NCI-H82 treated with DMSO at 0.1 percent for 48 hours (cell line): ENCODE measurements at regions not wholly inside any gene's neighbourhood (a gene's known extent, or its start where the extent isn't known, plus 50 kb on each side); places are given as distances from the start of the nearest gene placed in this dataset.
"Not testable (repeated sequence)": the region's sequence is repeated elsewhere in the genome, so short reads cannot be mapped to it uniquely, and the experiment has no call there.

Experiments
- DNase-seq: peaks from one replicate; lab custom pipeline; 2025; ENCODE audit not compliant: unreplicated experiment; lab: John Stamatoyannopoulos, UW

DNA sequence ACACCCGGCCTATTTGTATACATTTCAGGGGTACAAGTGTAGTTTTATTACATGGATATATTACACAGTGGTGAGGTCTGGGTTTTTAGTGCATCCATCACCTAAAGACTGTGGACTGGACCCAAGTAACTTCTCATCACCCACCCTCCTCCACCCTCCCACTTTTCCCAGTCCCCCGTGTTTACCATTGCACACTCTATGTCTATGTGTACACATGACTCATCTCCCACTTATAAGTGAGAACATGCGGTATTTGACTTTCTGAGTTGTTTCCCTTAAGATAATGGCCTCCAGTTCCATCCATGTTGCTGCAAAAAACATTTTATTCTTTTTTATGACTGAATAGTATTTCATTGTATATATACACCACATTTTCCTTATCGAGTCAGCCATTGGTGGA lies 98.9 kb upstream of the WAC start:
- DNase-seq, result no peak

DNA sequence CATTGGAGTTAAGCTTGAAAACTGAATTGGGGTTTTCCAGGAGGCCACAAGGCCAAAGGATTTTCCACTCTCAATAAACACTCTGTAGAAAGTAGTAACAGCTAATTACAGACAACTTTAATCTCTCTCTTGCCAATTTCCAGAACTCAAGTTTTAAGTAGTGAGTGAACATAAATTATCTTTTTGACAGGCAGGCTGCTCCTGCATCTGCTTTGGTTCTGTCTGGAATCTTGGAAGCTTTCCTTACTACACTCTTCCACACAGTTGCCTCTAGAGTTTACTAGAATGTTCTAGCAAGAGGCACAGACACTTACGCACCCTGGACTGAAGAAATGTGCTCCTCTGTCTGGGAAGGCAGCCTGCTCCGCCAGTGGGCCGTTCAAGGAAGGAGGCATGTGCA lies 90.5 kb upstream of the WAC start:
- DNase-seq, result no peak

DNA sequence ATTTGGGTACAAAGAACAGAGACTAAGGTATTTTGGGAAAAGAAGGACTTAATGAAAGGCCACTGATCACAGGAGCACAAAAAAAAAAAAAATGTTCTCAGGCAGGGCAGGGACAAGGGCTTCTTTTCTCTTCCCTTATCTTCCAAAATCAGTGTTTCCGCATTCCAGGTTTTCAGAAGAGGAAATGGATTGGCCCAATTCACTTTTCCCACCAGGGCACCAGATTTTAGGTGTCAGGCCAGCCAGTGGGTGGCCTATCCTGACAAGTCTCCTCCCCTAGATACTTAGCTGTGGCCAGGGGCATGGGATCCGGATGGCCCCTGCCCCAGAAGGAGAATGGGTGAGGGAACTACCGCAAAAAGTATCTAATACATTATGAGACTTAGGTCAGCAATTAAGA lies 88.9 kb upstream of the WAC start:
- no peak for DNase-seq

DNA sequence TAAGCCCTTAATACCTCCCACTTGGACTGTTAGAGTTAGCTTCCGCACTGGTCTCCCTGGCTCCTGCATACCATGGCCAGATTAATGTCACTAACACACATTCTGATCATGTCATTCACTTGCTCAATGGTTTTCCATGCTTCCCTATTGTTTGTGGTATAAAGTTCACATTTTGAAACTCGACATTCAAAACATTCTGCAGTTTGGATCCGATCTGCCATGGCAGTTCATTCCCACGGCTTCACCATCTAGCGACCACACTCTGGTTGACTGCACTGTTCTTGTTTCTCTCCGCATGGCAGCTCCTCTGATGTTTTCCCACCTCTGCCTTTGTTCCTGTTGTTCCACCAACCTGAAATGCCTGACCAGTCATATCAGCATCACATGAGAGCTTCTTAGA lies 87.4 kb upstream of the WAC start:
- no peak for DNase-seq

DNA sequence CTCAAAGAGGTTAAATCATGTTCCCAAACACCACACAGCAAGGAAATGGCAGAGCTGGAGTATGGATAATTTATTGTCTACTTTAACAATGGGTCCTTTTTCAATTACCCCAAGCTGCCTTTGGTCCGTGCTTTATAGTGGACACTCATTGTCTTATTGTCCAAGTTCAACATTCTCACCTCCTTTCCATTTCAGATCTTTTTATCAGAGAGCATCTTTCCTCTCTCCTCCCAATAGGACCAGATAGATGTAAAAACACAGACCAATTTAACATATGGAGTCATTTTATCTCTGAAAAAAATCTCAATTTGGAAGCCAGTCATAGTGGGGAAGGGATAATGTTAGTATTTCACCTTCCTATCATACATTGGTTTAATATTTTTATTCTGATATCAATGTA lies 83.5 kb upstream of the WAC start:
- DNase-seq, result no peak

DNA sequence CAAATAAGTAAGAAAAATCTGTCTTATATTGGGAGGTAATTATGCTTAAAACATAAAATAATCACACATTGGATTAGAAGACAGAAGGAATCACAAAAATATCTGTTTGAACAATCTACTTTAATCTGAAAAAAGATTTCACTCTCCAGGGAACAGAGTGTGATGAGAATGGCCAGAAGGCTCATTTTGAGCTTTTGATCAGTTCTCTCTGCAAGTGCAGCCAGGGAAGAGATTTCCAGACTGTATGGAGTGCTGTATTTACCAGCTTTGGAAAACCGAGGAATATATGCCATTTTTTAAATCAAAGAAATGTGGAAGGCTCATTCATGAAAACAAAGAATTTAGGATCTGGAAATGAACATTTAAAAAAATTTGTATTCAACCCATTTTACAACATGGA lies 83.0 kb upstream of the WAC start:
- no peak for DNase-seq

DNA sequence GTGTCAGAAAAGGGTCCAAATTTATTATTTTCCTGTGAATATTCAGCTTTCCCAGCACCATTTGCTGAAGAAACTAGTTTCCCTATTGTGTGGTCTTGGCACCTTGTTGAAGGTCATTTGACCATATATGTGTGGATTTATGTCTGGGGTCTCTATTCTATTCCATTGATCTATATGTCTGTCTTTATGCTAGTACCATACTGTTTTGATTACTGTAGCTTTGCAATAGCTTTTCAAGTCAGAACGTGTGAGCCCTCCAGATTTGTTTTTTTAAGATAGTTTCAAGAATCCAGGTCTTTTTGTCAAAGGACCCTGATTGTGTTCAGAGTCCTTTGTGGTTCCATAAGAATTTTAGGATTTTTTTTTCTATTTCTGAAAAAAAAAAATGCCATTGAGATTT lies 79.0 kb upstream of the WAC start:
- no peak for DNase-seq

DNA sequence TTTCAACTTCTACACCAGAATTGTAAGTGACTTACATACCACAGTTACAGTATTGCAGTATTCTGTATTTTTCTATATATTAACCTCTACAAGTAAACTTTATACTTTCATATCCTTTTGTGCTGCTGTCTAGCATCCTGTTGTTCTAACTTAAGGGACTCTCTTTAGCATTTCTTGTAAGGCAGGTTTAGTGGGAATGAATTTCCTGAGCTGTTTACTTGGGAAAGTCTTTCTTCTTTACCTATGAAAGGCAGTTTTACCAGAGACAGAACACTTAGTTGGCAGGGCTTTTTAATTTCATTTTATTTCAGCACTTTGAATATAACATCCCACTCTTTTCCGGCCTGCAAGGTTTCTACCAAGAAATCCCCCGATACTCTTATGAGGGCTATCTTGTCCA lies 75.8 kb upstream of the WAC start:
- DNase-seq, result no peak

DNA sequence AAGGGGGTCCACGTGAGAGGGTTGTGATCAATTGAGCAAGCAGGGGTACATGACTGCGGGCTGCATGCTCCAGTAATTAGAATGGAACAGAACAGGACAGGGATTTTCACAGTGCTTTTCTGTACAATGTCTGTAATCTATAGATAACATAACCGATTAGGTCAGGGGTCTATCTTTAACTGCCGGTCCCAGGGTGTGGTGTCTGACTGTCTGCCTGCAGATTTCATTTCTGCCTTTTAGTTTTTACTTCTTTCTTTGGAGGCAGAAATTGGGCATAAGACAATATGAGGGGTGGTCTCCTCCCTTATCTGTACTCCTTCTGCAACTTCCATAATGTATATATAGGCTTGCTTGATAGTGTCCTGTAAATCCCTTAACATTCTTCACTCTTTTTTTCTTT lies 75.0 kb upstream of the WAC start:
- DNase-seq, result not testable (repeated sequence)

DNA sequence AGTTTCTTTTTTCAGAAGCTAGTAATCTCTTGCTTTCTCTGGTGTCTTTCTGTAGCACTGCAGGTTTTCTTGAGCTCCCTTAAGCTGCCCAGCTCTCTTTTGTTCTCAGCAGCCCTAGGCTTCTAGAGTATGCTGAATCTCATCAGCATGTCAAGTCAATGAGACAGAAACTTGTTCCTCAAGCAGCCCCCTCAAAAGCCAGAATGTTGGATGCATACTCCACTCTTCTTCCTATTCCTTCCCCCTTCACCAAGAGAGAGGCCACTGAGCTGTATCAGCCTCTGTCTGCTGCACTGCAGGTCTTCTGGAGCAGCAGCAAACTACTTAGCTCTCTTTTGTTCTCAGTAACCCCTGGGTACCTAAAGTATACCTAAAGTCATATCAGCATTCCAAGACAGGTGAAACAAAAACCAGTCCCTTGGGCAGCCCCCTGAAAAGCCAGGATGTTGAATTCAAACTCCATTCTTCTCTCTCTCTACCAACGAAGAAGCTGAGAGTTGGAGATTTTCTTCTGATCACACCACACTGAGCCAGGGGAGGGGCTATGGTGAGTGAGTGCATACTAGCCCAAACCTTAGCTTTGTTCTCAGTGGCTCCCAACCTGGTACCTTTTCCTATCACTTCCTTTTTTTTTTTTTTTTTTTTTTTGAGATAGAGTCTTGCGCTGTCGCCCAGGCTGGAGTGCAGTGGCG lies 73.3 kb upstream of the WAC start:
- no peak for DNase-seq

DNA sequence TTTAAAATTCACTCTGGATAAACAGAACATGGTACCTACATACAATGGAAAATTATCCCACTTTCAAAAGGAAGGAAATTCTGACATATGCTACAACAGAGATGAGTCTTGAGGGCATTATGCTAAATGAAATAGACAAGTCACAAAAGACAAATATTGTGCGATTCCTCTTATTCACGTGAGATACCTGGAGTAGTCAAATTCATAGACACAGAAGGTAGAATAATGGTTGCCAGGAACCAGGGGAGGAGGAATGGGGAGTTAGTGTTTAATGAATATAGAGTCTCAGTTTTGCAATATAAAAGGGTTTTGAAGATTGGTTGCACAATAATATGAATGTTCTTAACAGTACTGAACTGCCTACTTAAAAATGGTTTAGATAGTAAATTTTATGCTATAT lies 69.8 kb upstream of the WAC start:
- DNase-seq, result no peak

DNA sequence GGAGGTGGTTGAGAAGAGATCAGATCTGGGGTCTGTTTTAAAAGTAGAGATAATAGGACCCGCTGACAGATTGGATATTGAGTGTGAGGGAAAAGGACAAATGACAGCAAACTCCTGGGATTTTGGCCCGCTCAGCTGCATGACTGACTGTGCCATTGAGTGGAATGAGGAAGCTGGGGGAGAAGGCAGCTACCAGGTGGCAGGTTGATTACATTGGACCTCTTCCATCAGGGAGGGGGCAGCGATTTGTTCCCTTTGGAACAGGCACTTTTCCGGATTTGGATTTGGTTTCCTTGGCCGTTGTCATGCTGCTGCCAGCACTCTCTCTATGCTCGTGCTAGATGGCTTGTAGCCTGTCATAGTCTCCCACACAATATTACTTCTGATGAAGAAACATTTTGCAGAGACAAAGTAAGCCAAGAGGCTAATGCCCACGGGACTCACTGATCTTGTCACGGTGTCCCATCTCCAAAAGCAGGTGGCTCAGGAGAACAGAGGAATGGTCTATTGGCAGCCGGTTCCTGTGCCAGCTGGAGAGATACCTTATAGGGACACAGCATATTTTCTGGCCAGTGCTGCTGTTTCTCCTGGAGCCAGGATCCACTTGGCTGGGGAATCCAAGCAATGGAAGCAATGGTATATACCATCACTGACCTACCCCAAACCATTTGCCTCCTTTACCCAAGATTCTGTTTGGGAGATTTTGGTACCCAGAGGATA lies 69.1 kb upstream of the WAC start:
- no peak for DNase-seq

DNA sequence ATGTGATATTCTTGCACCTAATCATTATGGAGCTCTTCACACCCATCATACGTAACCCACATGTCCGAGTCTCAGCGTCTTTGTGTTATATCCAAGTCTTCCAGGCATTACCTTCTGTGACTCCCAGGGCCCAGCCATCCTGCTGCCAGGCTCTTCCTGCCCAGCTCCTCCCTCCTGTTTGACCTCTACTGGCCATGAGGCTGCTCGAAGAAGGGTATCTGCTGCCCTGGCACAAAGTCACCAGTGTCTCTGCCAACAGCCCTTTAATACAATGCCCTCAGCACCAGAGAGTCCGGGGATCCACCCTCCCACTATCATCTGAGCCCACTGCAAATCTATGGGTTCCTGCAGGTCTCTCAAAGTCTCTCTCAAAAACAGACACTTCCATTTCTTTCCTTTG lies 65.3 kb upstream of the WAC start:
- DNase-seq, result no peak

DNA sequence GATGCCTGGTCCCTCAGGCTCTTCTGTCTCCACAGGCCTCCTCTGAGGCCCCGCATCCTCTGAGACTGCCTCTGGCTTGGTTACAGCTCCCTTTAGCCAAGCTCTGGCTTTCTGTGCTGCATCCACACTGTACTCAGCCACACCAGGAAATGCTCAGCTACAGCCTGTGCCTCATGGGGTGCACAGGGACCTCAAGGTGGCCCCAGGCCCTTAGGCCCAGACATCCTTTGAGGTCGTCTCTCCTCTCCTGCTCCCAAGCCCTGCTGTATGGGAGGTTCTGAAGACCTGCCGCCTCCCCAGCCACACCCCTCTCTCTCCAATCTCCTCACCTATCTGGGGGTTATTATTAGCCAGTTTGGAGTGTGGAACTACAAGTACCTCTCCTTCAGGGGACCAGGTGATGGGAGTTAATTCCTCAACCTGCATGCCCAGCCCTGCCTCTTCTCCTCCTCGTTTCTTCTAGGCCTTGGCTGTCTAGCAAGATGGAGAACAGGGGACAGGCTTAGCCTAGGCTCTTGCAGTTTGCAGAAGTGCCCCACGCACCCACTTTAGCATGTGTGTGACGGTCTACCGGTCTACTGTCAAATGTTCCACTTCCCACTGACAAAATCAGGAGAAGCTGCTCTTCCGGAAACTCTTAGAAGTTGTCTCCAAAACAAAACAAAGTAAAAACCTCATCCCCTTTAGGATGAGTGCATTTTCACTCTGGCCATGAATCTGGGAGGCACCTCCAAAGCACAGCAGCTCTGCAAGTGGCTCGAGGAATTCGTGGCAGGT lies 64.0 kb upstream of the WAC start:
- no peak for DNase-seq

DNA sequence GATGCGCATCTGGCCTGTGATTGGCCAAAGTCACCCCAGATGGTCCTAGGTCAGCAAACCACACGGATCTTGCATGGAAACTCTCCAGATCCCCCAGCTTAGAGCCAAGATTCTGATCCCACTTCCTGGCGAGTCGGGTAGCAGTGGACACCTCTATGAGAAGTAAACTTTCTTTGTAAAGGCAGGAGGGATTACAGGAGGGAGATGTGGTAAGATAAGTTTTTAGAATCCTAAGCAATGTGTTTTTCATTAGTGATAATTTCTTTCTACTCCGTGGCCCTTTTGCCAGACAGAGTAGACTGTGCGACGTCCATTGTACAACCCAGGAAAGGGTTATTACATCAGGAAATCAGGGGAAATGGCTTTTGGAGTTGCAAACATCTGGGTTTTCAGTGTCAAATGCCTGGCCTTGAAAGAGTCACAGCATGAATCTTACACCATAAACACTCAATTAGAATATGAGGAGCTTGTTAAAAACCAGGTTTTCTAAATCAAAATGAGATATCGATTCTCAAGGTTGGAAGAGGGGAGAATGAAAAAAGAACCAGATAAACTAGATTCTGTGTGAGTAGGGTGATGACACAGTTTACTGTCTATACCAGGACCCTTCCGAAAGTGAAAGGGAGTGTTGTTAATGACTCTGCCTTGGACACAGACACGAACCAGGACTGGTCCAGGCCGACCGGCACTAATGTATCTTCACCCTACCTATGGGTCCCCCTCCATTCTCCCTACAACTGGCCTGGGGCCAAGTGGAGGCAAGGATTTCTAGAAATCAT lies 61.9 kb upstream of the WAC start:
- no peak for DNase-seq

DNA sequence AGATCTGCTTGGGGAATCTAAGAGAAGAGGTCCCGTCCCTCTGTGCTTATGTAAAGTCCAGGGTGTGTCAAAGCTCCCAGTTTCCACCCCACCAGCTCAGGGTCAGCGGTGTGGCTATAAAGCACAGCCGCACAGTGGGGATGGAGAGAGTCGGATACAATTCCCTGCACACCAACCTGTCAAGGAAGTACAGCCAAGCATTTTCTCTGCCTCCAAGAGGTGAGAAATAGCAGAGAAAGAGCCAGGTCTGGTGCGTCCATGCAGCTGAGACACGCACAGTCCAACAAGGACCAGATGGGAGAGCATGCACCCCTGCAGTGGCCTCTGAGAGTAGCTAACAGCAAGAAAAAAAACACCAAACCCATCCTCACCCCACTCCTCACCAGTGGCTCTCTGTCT lies 61.3 kb upstream of the WAC start:
- no peak for DNase-seq

DNA sequence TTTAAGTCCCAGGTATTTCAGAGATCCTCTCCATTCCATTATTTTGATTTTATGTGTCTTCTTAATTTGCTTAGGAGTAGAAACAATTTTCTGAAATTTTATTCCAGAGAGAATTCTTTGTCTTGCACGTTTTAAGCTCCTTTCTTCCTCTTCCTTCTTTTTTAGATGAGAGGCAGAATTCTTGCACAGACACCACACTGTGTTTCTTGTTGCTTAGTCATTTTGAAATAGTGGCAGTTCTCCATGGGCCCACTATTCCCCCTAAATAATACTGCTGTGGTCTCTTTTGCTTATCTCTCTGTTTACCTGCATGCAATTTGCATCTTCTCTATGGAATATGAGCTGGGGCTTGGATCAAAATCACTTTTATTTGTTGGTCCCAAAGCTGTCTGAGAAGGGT lies 54.3 kb upstream of the WAC start:
- no peak for DNase-seq

DNA sequence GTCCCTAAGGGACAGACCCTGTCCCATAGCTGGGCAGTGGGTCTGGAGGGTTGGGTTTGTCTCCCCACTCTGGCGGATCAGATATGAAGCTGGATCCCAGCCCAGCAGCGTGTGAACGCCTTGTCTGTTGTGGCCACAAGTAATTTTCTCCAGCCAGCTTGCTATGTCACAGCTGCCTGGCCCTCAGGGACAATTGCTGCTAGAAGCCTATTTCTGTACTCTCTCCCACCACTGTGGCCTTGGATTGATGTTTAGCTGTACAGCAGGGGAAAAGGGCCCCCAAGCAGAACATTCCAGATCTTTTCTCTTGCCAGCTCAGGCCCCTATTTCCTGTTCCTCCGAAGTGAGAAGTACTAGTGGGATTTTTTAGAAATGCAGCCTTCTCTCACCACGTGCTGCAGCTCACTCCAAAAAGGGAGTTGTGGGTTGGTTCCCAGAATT lies 53.5 kb upstream of the WAC start:
- DNase-seq, result no peak

DNA sequence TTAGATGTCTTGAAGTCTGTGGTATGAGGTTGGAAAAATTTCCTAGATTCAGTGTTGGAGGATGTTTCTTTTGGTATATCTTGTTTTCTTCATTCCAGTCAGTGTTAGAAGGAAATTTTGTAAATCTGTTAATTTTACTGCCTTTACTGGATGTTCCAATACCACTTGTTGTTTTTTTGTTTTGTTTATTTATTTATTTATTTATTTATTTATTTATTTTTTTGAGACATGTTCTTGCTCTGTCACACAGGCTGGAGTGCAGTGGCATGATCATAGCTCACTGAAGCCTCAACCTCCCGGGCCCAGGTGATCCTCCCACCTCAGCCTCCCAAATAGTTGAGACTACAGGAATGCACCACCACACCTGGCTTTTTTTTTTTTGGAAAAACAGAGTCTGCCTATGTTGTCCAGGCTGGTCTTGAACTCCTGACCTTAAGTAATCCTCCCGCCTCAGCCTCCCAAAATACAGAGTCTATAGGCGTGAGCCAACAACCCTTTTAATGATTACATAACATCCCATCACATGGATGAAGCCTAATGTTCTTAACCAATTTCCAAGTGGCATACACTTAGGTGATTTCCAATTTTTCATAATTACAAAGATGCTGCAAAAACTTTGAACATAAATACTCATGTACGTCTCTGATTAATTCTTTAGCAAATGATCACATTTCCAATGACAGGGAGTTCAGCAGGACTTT lies 52.8 kb upstream of the WAC start:
- no peak for DNase-seq

DNA sequence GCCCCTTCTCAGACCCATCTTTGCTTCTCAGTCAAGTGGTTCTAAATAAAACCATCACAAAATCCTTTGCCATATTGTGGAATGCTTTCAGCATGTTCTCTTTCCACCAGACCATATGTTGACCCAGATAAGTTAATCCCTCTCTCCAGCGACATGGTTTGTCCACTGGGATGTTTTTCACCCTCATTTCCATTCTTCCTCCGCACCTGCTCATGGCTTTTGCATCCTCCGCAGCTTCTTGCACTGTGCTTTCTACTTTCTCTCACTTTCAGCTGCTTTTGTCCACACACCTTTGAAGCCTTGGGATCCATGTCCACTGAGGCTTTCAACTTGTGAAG lies 52.3 kb upstream of the WAC start:
- peak; percentile 29 for DNase-seq

DNA sequence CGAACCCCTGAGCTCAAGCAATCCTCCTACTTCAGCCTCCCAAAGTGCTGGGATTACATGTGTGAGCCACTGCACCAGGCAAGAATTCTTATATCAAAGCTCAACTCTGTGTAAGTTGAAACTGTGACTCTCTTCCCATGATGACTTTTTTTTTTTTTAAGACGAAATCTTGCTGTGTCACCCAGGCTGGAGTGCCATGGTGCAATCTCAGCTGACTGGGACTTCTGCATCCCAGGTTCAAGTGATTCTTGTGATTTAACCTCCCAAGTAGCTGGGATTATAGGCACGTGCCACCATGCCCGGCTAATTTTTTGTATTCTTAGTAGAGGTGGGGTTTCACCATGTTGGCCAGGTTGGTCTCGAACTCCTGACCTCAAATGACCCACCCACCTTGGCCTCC lies 51.6 kb upstream of the WAC start:
- not testable (repeated sequence) for DNase-seq
